Sigmoid colon (tissue), 6 donors: ENCODE measurements at regions not wholly inside any gene's neighbourhood (a gene's known extent, or its start where the extent isn't known, plus 50 kb on each side); places are given as distances from the start of the nearest gene placed in this dataset.

Experiments
- DNase-seq: peaks from one replicate; pipeline ENCODE4 v3.0.0-alpha.2; 2019
- H3K27ac ChIP-seq, 4 donors: fragments of 200-600 bp; sonication (generic); one replicate each; pipeline ENCODE4 v1.5.1; 2016 to 2019; ENCODE audit warnings: mild to moderate bottlenecking in 1 of 4
- H3K27me3 ChIP-seq, 3 donors: fragments of 200-600 bp; sonication (generic); one replicate each; pipeline ENCODE4 v1.5.1; 2019; ENCODE audit warnings: mild to moderate bottlenecking in 1 of 3
- H3K36me3 ChIP-seq, 4 donors: fragments of 200-600 bp; sonication (generic); one replicate each; pipeline ENCODE4 v1.5.1; 2016 to 2019
- H3K4me1 ChIP-seq, 4 donors: fragments of 200-600 bp; sonication (generic); one replicate each; pipeline ENCODE4 v1.5.1; 2017 to 2019
- H3K4me3 ChIP-seq, 4 donors: fragments of 200-600 bp; sonication (generic); one replicate each; pipeline ENCODE4 v1.5.1; 2017 to 2019; ENCODE audit warnings: mild to moderate bottlenecking in 2 of 4, moderate library complexity in 1 of 4
- H3K9me3 ChIP-seq, 4 donors: fragments of 200-600 bp in 3 of 4; sonication (generic) in 3 of 4; one replicate each; pipeline versions ENCODE4 v1.5.1 to v1.6.1; 2013 to 2019
- EP300 ChIP-seq, 4 donors: sonication (generic); formaldehyde crosslinking; IDR thresholded peaks; one replicate each; pipeline ENCODE4 v1.6.1; 2017; ENCODE audit warnings: antibody characterized with exemption in 4 of 4
- POLR2A ChIP-seq, 2 donors: fragments of 450-650 bp; IDR thresholded peaks; one replicate each; pipeline ENCODE4 v1.6.1; 2016; ENCODE audit warnings: antibody characterized with exemption in 2 of 2, mild to moderate bottlenecking in 2 of 2, moderate library complexity in 2 of 2
- POLR2AphosphoS5 ChIP-seq, 4 donors: sonication (generic); formaldehyde crosslinking; IDR thresholded peaks; one replicate each; pipeline ENCODE4 v1.6.1; 2017; ENCODE audit warnings: antibody characterized with exemption in 4 of 4
- WGBS, 2 donors: extraction: QIAGEN DNeasy Blood & Tissue Kit; methylation state at CpG; one replicate each; pipeline ENCODE4 v1.1.7; 2013; 5-methylcytosine and 5-hydroxymethylcytosine counted together
- intact Hi-C: fragments of 100-400 bp; cut with DNase I; formaldehyde crosslinking; loops from one replicate; pipeline ENCODE4 v1.15.1; 2023
- TF ChIP-seq, protein P1 (sequence below), 4 experiments: fragments of 450-650 bp in 3 of 4; fragments of 200-600 bp in 1 of 4; IDR thresholded peaks; one replicate each; pipeline ENCODE4 v1.5.1; 2016 to 2019; ENCODE audit warnings: antibody characterized with exemption in 4 of 4, mild to moderate bottlenecking in 3 of 4, moderate library complexity in 2 of 4
- donor health status: healthy with polysubstance abuse.
- donor health status: healthy.

DNA sequence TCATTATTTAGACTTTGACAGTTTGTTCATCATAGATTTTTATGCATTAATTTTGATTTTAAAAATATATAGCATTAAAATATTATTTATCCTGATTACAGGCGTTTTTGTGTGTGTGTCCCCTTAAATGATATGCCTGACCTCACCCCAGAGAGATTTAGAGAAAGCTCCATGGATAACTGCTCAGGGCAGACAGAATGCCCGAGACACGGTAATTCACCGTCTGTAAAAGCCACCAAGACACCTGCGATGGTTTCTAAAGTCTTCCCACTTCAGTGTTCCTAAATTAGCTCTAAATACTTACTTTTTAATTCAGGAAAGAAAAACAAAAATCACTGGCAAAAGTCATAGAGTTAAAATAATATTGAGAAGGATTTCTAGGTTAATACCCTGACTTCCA, 350.6 kb upstream of the RUNX1 start:
- peaks cover 0 to 19% (median 6%) of the 10 kb centered on the region in 4 donors for H3K4me1 ChIP-seq
- H3K4me3 ChIP-seq, result no peak overlapping the region
- H3K27ac ChIP-seq, result no peak overlapping the region
- 54 to 61% methylated on average over 5 of the region's 5 CpGs for WGBS, 2 donors
- intact Hi-C loops, result loop anchor here (1.0 to 2.0 kb wide), 3 partner anchors 349 to 655 kb away; no protein-coding TSS in a partner anchor
- no peak for TF ChIP-seq POLR2A (IDR thresholded peaks at IDR 0.05)
- TF ChIP-seq, protein P1, sequence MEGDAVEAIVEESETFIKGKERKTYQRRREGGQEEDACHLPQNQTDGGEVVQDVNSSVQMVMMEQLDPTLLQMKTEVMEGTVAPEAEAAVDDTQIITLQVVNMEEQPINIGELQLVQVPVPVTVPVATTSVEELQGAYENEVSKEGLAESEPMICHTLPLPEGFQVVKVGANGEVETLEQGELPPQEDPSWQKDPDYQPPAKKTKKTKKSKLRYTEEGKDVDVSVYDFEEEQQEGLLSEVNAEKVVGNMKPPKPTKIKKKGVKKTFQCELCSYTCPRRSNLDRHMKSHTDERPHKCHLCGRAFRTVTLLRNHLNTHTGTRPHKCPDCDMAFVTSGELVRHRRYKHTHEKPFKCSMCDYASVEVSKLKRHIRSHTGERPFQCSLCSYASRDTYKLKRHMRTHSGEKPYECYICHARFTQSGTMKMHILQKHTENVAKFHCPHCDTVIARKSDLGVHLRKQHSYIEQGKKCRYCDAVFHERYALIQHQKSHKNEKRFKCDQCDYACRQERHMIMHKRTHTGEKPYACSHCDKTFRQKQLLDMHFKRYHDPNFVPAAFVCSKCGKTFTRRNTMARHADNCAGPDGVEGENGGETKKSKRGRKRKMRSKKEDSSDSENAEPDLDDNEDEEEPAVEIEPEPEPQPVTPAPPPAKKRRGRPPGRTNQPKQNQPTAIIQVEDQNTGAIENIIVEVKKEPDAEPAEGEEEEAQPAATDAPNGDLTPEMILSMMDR (IDR thresholded peaks at IDR 0.05), result no peak
- no peak for TF ChIP-seq EP300 (IDR thresholded peaks at IDR 0.05)
- TF ChIP-seq POLR2AphosphoS5 (IDR thresholded peaks at IDR 0.05), result no peak
- no peaks in the 10 kb centered on the region for H3K9me3 ChIP-seq
- H3K36me3 ChIP-seq, result no peaks in the 10 kb centered on the region
- H3K27me3 ChIP-seq, result no peaks in the 10 kb centered on the region
- no peak for DNase-seq

DNA sequence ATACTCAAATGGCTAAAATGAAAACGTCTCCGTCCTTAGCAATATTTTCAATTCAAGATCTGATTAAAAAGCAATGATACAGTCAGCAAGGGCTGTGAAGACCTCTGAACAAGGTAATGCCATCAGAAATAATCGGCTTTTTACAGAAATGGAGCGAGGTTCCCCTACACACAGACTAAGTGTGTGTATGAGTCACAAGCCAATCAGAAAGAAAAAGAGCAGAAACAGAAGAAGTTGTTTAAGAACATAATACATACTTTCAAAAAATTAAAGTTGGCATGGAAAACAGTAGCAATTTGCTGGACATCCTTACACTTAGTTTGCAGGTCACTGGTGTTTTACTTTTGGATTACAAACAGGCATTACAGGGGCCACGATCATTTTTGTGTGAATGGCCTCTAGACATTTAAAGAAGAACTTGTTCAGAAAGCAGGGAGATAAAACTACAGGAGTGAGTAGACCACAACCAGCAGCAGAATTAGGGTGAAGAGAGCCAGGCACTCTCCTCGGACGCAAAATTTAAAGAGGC, 350.0 kb upstream of the RUNX1 start:
- H3K9me3 ChIP-seq, result no peaks in the 10 kb centered on the region

DNA sequence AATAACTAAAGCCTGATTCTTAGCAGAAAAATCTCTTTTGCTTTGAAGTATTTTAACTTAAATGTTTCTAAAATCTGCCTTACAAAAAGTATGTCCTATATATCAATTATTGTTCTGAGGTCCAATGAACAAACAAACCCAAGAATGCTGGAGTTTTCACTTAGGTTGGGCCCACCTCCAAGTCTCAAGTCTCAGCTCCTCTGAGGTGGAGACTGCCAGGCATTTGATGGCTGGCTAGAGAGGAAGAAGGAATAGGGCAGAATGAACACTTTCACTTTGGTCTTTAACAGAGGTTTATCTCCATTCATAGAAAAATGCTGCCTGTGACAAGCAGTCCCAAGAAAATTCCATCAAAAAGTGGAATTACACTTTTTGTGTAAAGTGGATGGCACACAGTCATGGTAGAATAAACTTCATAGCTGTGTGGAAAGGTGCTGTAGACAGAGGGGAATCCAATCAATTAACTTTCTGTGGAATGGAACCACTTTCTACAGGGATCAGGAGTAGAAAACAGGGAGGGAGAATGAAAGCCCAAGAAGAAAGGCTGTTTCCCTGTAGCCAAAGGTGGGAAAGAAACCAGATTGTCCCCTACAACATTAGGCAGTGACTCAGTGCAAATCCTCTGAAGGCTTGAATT, 349.4 kb upstream of the RUNX1 start:
- Histone ChIP-seq H3K4me3 (no peak overlapping the region), H3K27me3 (no peaks in the 10 kb centered on the region), H3K36me3 (no peaks in the 10 kb centered on the region), H3K4me1 (peaks cover 0 to 19% (median 6%) of the 10 kb centered on the region in 4 donors), H3K27ac (peak overlapping the region in 1 of 4 donors; percentile 15), H3K9me3 (no peaks in the 10 kb centered on the region)
- TF ChIP-seq POLR2A (IDR thresholded peaks at IDR 0.05) (no peak), POLR2AphosphoS5 (IDR thresholded peaks at IDR 0.05) (no peak), EP300 (IDR thresholded peaks at IDR 0.05) (no peak)
- TF ChIP-seq, protein P1 (IDR thresholded peaks at IDR 0.05), result no peak
- DNase-seq, result no peak
- intact Hi-C loops, result no loop called here

More for the DNA sequence above, 350.0 kb upstream of the RUNX1 start:
- 72 to 80% methylated on average over 7 of the region's 7 CpGs for WGBS, 2 donors
- H3K27me3 ChIP-seq, result no peaks in the 10 kb centered on the region
- no peak for DNase-seq
- intact Hi-C loops, result no loop called here
- peak overlapping the region in 1 of 4 donors; percentile 15 for H3K27ac ChIP-seq
- H3K36me3 ChIP-seq, result no peaks in the 10 kb centered on the region
- TF ChIP-seq POLR2A (IDR thresholded peaks at IDR 0.05) (no peak), EP300 (IDR thresholded peaks at IDR 0.05) (no peak), POLR2AphosphoS5 (IDR thresholded peaks at IDR 0.05) (no peak)
- TF ChIP-seq, protein P1 (IDR thresholded peaks at IDR 0.05), result no peak
- H3K4me1 ChIP-seq, result peaks cover 0 to 19% (median 6%) of the 10 kb centered on the region in 4 donors
- H3K4me3 ChIP-seq, result no peak overlapping the region

DNA sequence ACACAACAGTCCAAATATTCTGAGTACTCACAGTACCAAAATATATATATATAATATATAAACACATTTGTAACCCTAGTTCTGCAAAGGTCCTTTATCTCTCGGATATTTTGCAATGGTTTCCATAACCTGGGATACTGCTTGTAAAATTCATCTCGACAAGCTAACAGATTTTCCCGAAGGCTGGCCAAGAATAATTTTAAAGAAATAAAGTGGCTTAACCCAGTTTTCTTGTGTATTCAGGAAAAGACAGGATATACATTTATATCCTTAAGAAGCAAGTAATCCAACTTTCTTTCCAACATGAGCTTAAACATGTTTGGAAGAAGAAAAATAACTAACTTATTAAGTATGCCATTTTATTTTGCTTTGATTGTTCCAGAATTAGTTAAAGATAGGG, 348.7 kb upstream of the RUNX1 start:
- Histone ChIP-seq H3K9me3 (no peaks in the 10 kb centered on the region), H3K36me3 (no peaks in the 10 kb centered on the region), H3K4me1 (peaks cover 0 to 19% (median 6%) of the 10 kb centered on the region in 4 donors), H3K27me3 (no peaks in the 10 kb centered on the region), H3K4me3 (no peak overlapping the region), H3K27ac (no peak overlapping the region)
- TF ChIP-seq POLR2A (IDR thresholded peaks at IDR 0.05) (no peak), EP300 (IDR thresholded peaks at IDR 0.05) (no peak), POLR2AphosphoS5 (IDR thresholded peaks at IDR 0.05) (no peak)
- TF ChIP-seq, protein P1 (IDR thresholded peaks at IDR 0.05), result no peak
- intact Hi-C loops, result no loop called here
- no peak for DNase-seq
- WGBS, 2 donors, result 85 to 86% methylated on average over 3 of the region's 3 CpGs
